GM12874 (cell line): ENCODE measurements at regions not wholly inside any gene's neighbourhood (a gene's known extent, or its start where the extent isn't known, plus 50 kb on each side); places are given as distances from the start of the nearest gene placed in this dataset.

Source experiments
- CTCF ChIP-seq: IDR thresholded peaks from 2 replicates; pipeline ENCODE4 v1.5.1; 2011; ENCODE audit warnings: low read depth, mild to moderate bottlenecking, control low read depth, low read length, moderate library complexity; ENCODE audit not compliant: insufficient read depth

GRCh38 chr1:115545096-115545720 lies 96.6 kb upstream of the VANGL1 start:
- TF ChIP-seq CTCF, result no peak

GRCh38 chr1:115544131-115544530 lies 97.6 kb upstream of the VANGL1 start:
- TF ChIP-seq CTCF, result no peak

- TF ChIP-seq CTCF, result no peak
These were observed 98.5 kb upstream of the VANGL1 start for GRCh38 chr1:115543247-115543646.

GRCh38 chr1:115539736-115540135 lies 102.0 kb upstream of the VANGL1 start:
- TF ChIP-seq CTCF, result no peak

GRCh38 chr1:115539061-115539460 lies 102.7 kb upstream of the VANGL1 start:
- TF ChIP-seq CTCF, result no peak

GRCh38 chr1:115538579-115538978 lies 103.2 kb upstream of the VANGL1 start:
- no peak for TF ChIP-seq CTCF

- TF ChIP-seq CTCF, result no peak
These were observed 104.4 kb upstream of the VANGL1 start for GRCh38 chr1:115537415-115537814.
